IMR-90 (cell line): ENCODE measurements at regions not wholly inside any gene's neighbourhood (a gene's known extent, or its start where the extent isn't known, plus 50 kb on each side); places are given as distances from the start of the nearest gene placed in this dataset.

Source experiments
- ATAC-seq: fragments of 200-7000 bp; cut with Tn5 transposase; 2 replicates; pipeline ENCODE4 v1.9.1; 2020; ENCODE audit warnings: low read depth, mild to moderate bottlenecking, moderate library complexity
- BruUV-seq: library from RNA; stranded (reverse); fragments of 400-500 nt; replicated peaks from 2 replicates; lab custom pipeline; 2021; lab: Mats Ljungman, UMichigan
- CTCF ChIA-PET: fragments of 300-600 bp; formaldehyde crosslinking; extraction: SDS; loops from one replicate; lab custom pipeline; 2021; ENCODE audit warnings: antibody characterized with exemption; lab: Yijun Ruan, JAX
- POLR2A ChIA-PET: fragments of 300-600 bp; sonication (Branson Sonifier 250); formaldehyde crosslinking; loops from one replicate; lab custom pipeline; 2022; ENCODE audit warnings: antibody characterized with exemption; ENCODE audit not compliant: unreplicated experiment; lab: Charles Lee
- DNase-seq: peaks from one replicate; pipeline ENCODE4 v3.0.0; 2013
- H2AFZ ChIP-seq: replicated peaks from 2 replicates; pipeline ENCODE3; 2013; ENCODE audit warnings: low read length, mild to moderate bottlenecking; ENCODE audit not compliant: poor library complexity
- H2AK5ac ChIP-seq: 2 replicates; pipeline ENCODE4 v1.6.1; 2013; ENCODE audit warnings: low read depth, low read length, inconsistent platforms
- H2AK9ac ChIP-seq: replicated peaks from 2 replicates; pipeline ENCODE3; 2013; ENCODE audit warnings: mild to moderate bottlenecking, low read depth, low read length, moderate library complexity; ENCODE audit not compliant: poor library complexity
- H2BK120ac ChIP-seq: 2 replicates; pipeline ENCODE4 v1.6.1; 2013; ENCODE audit warnings: low read depth, low read length, inconsistent platforms
- H2BK15ac ChIP-seq: 3 replicates; pipeline ENCODE4 v1.6.1; 2013; ENCODE audit warnings: low read depth, low read length, inconsistent platforms
- H2BK20ac ChIP-seq: 2 replicates; pipeline ENCODE4 v1.6.1; 2013; ENCODE audit warnings: low read depth, mild to moderate bottlenecking, inconsistent platforms, low read length, moderate library complexity
- H2BK5ac ChIP-seq: 2 replicates; pipeline ENCODE4 v1.6.1; 2013; ENCODE audit warnings: mild to moderate bottlenecking, low read depth, low read length, inconsistent platforms; ENCODE audit not compliant: poor library complexity, severe bottlenecking
- H3K14ac ChIP-seq: replicated peaks from 2 replicates; pipeline ENCODE4 v1.6.1; 2013; ENCODE audit warnings: low read depth, low read length, inconsistent platforms
- H3K18ac ChIP-seq: 2 replicates; pipeline ENCODE4 v1.6.1; 2013; ENCODE audit warnings: low read depth, low read length, control low read depth
- H3K23ac ChIP-seq: 2 replicates; pipeline ENCODE4 v1.6.1; 2013; ENCODE audit warnings: low read depth, low read length, inconsistent platforms
- H3K27ac ChIP-seq: 2 replicates; pipeline ENCODE4 v1.5.1; 2013; ENCODE audit warnings: mild to moderate bottlenecking, control low read depth, low read length; ENCODE audit not compliant: insufficient read depth
- H3K27me3 ChIP-seq: 2 replicates; pipeline ENCODE4 v1.6.1; 2013; ENCODE audit warnings: low read length; ENCODE audit not compliant: control insufficient read depth, insufficient read depth
- H3K36me3 ChIP-seq: 2 replicates; pipeline ENCODE4 v1.6.1; 2013; ENCODE audit warnings: low read length, mixed read lengths; ENCODE audit not compliant: control insufficient read depth, insufficient read depth
- H3K4ac ChIP-seq: 2 replicates; pipeline ENCODE4 v1.6.1; 2013; ENCODE audit warnings: low read depth, low read length, inconsistent platforms
- H3K4me1 ChIP-seq: 2 replicates; pipeline ENCODE4 v1.6.1; 2013; ENCODE audit warnings: low read length, mixed read lengths; ENCODE audit not compliant: control insufficient read depth, insufficient read depth
- H3K4me2 ChIP-seq: 2 replicates; pipeline ENCODE4 v1.6.1; 2013; ENCODE audit warnings: low read depth, mild to moderate bottlenecking, control low read depth, low read length, moderate library complexity
- H3K4me3 ChIP-seq: 2 replicates; pipeline ENCODE4 v1.5.1; 2013; ENCODE audit warnings: low read depth, mild to moderate bottlenecking, control low read depth, low read length, moderate library complexity; ENCODE audit not compliant: insufficient read depth
- H3K56ac ChIP-seq: 2 replicates; pipeline ENCODE4 v1.6.1; 2013; ENCODE audit warnings: low read length, inconsistent platforms; ENCODE audit not compliant: insufficient read depth; ENCODE audit errors: extremely low read depth
- H3K79me1 ChIP-seq, 2 experiments: 2 replicates each; pipeline ENCODE4 v1.6.1; 2013; ENCODE audit warnings: low read length in 2 of 2, inconsistent platforms in 1 of 2, low read depth in 1 of 2
- H3K9ac ChIP-seq: 2 replicates; pipeline ENCODE4 v1.6.1; 2013; ENCODE audit warnings: low read depth, low read length, control low read depth
- H3K9me1 ChIP-seq: 2 replicates; pipeline ENCODE4 v1.6.1; 2013; ENCODE audit warnings: low read length, inconsistent platforms; ENCODE audit not compliant: insufficient read depth
- H3K9me3 ChIP-seq: 2 replicates; pipeline ENCODE4 v1.6.1; 2013; ENCODE audit warnings: low read length; ENCODE audit not compliant: control insufficient read depth, insufficient read depth
- H4K20me1 ChIP-seq: 2 replicates; pipeline ENCODE4 v1.6.1; 2013; ENCODE audit warnings: low read length, inconsistent platforms; ENCODE audit not compliant: insufficient read depth
- H4K5ac ChIP-seq: 2 replicates; pipeline ENCODE4 v1.6.1; 2013; ENCODE audit warnings: mild to moderate bottlenecking, low read depth, low read length, control low read depth
- H4K8ac ChIP-seq, 2 experiments: 2 replicates each; pipeline ENCODE4 v1.6.1; 2013; ENCODE audit warnings: low read depth in 2 of 2, low read length in 2 of 2, control low read depth in 1 of 2, inconsistent platforms in 1 of 2
- H4K91ac ChIP-seq: 2 replicates; pipeline ENCODE4 v1.6.1; 2013; ENCODE audit warnings: low read depth, low read length, inconsistent platforms; ENCODE audit not compliant: insufficient read depth
- BHLHE40 ChIP-seq: fragments of 150-350 bp; IDR thresholded peaks from 2 replicates; pipeline ENCODE4 v1.6.1; 2016; ENCODE audit warnings: mild to moderate bottlenecking, low read depth, low read length
- CEBPB ChIP-seq: IDR thresholded peaks from 2 replicates; pipeline ENCODE4 v1.6.1; 2012; ENCODE audit warnings: low read depth, low read length, improper control_type of control experiment
- MAFK ChIP-seq: IDR thresholded peaks from 2 replicates; pipeline ENCODE4 v1.6.1; 2012; ENCODE audit warnings: low read depth, low read length, improper control_type of control experiment
- MAZ ChIP-seq: IDR thresholded peaks from 2 replicates; pipeline ENCODE4 v1.6.1; 2012; ENCODE audit warnings: low read depth, mild to moderate bottlenecking, low read length, improper control_type of control experiment, moderate library complexity, borderline replicate concordance
- MXI1 ChIP-seq: IDR thresholded peaks from 2 replicates; pipeline ENCODE4 v1.6.1; 2012; ENCODE audit warnings: low read depth, mild to moderate bottlenecking, low read length, moderate library complexity, borderline replicate concordance
- NFE2L2 ChIP-seq: fragments of 150-350 bp; IDR thresholded peaks from 2 replicates; pipeline ENCODE4 v1.6.1; 2016; ENCODE audit warnings: low read depth, mild to moderate bottlenecking, low read length
- RAD21 ChIP-seq: IDR thresholded peaks from 2 replicates; pipeline ENCODE4 v1.6.1; 2012; ENCODE audit warnings: low read length, improper control_type of control experiment
- WGBS, 2 experiments: methylation state at CpG; one replicate each; pipeline versions ENCODE4 v1.1.5 to v1.1.7; 2013; ENCODE audit warnings: missing lambda C conversion rate in 2 of 2; ENCODE audit not compliant: insufficient read length in 1 of 2; ENCODE audit errors: extremely low coverage in 2 of 2; 5-methylcytosine and 5-hydroxymethylcytosine counted together
- dilution Hi-C: fragments of 300-500 bp; cut with HindIII; formaldehyde crosslinking; loops from one replicate; pipeline ENCODE4 v1.14.3; 2018; ENCODE audit warnings: low sequenced_read_pairs; ENCODE audit not compliant: unreplicated experiment
- in situ Hi-C: fragments of 300-500 bp; cut with MboI; formaldehyde crosslinking; loops from 3 replicates; pipeline ENCODE4 v1.14.3; 2019; ENCODE audit warnings: low sequenced_read_pairs, inconsistent platforms, mixed read lengths
- intact Hi-C: fragments of 100-400 bp; cut with micrococcal nuclease; formaldehyde crosslinking; loops from 2 replicates; pipeline ENCODE4 v1.10.0; 2022

- H3K36me3 ChIP-seq, result no peaks in the 10 kb centered on the region
- no peak overlapping the region for H3K9ac ChIP-seq
- ChIA-PET POLR2A (no interaction called here), CTCF (no interaction called here)
- H3K27ac ChIP-seq, result no peak overlapping the region
- BruUV-seq, result no TSS peak
- WGBS, 2 experiments, result 51% methylated on average over 6 of the region's 15 CpGs; no CpG with 5 or more reads in 1 of the 2 experiments
- H3K9me3 ChIP-seq, result peaks cover 43% of the 10 kb centered on the region
- no peak overlapping the region for H3K23ac ChIP-seq
- no peak overlapping the region for H2BK5ac ChIP-seq
- H3K14ac ChIP-seq, result no peak overlapping the region
- H2BK20ac ChIP-seq, result no peak overlapping the region
- H2AK9ac ChIP-seq, result no peak overlapping the region
- H3K79me1 ChIP-seq, result no peaks in the 10 kb centered on the region
- TF ChIP-seq RAD21 (no peak), MAZ (no peak), MAFK (no peak), CEBPB (no peak), NFE2L2 (no peak), BHLHE40 (no peak), MXI1 (no peak)
- in situ Hi-C loops, result no loop called here
- dilution Hi-C loops, result no loop called here
- H4K20me1 ChIP-seq, result no peaks in the 10 kb centered on the region
- no peak overlapping the region for H4K5ac ChIP-seq
- no peak overlapping the region for H3K4ac ChIP-seq
- no peak overlapping the region for H2BK15ac ChIP-seq
- H3K56ac ChIP-seq, result no peak overlapping the region
- intact Hi-C loops, result no loop called here
- no peaks in the 10 kb centered on the region for H3K9me1 ChIP-seq
- H2AK5ac ChIP-seq, result no peak overlapping the region
- DNase-seq, result no peak
- no peak overlapping the region for H3K4me2 ChIP-seq
- no peak overlapping the region for H4K8ac ChIP-seq
- ATAC-seq, result no peak
- H2AFZ ChIP-seq, result no peak overlapping the region
- no peak overlapping the region for H3K4me3 ChIP-seq
- no peak overlapping the region for H2BK120ac ChIP-seq
- H3K27me3 ChIP-seq, result no peaks in the 10 kb centered on the region
- H4K91ac ChIP-seq, result no peak overlapping the region
- no peaks in the 10 kb centered on the region for H3K4me1 ChIP-seq
- no peak overlapping the region for H3K18ac ChIP-seq
Measured at GRCh38 chr1:5348732-5349465, 643.3 kb downstream of the NPHP4 start.
